SK-N-SH treated with all-trans-retinoic acid at 6 μM for 48 hours (cell line): ENCODE measurements at regions not wholly inside any gene's neighbourhood (a gene's known extent, or its start where the extent isn't known, plus 50 kb on each side); places are given as distances from the start of the nearest gene placed in this dataset.

Experiments used
- ATAC-seq: fragments of 200-7000 bp; cut with Tn5 transposase; 3 replicates; pipeline ENCODE4 v1.9.1; 2020; ENCODE audit warnings: mild to moderate bottlenecking, moderate library complexity
- ARNTL ChIP-seq: fragments of 450-650 bp; formaldehyde crosslinking; IDR thresholded peaks from 2 replicates; pipeline ENCODE4 v1.5.0; 2020; ENCODE audit warnings: low read depth, mild to moderate bottlenecking, moderate library complexity, borderline replicate concordance
- CSDC2 ChIP-seq: fragments of 250-450 bp; sonication (Bioruptor Pico); IDR thresholded peaks from 2 replicates; pipeline ENCODE4 v1.5.0; 2020; ENCODE audit warnings: mild to moderate bottlenecking, moderate library complexity
- CSRNP3 ChIP-seq: fragments of 250-450 bp; sonication (Bioruptor Pico); IDR thresholded peaks from 2 replicates; pipeline ENCODE4 v1.5.1; 2021; ENCODE audit warnings: mild to moderate bottlenecking, moderate library complexity
- ESRRG ChIP-seq: fragments of 250-450 bp; sonication (Bioruptor Pico); IDR thresholded peaks from 2 replicates; pipeline ENCODE4 v1.6.1; 2021; ENCODE audit warnings: mild to moderate bottlenecking
- GLIS3 ChIP-seq: fragments of 250-450 bp; sonication (Bioruptor Pico); IDR thresholded peaks from 2 replicates; pipeline ENCODE4 v1.5.0; 2020; ENCODE audit warnings: mild to moderate bottlenecking, moderate library complexity
- ISL1 ChIP-seq: fragments of 250-450 bp; sonication (Bioruptor Pico); IDR thresholded peaks from 2 replicates; pipeline ENCODE4 v2.1.2; 2022; ENCODE audit warnings: mild to moderate bottlenecking, moderate library complexity
- OSR1 ChIP-seq: fragments of 250-450 bp; sonication (Bioruptor Pico); IDR thresholded peaks from 2 replicates; pipeline ENCODE4 v1.8.0; 2022; ENCODE audit warnings: moderate library complexity, mild to moderate bottlenecking, inconsistent platforms
- PPARA ChIP-seq: fragments of 250-450 bp; sonication (Bioruptor Pico); IDR thresholded peaks from 2 replicates; pipeline ENCODE4 v1.5.0; 2020; ENCODE audit warnings: mild to moderate bottlenecking, borderline replicate concordance
- RARB ChIP-seq: fragments of 250-450 bp; sonication (Bioruptor Pico); IDR thresholded peaks from 2 replicates; pipeline ENCODE4 v1.8.0; 2021; ENCODE audit warnings: mild to moderate bottlenecking, moderate library complexity
- SNAI2 ChIP-seq: fragments of 250-450 bp; sonication (Bioruptor Pico); IDR thresholded peaks from 2 replicates; pipeline ENCODE4 v1.5.0; 2020; ENCODE audit warnings: mild to moderate bottlenecking, moderate library complexity
- TCF4 ChIP-seq: fragments of 250-450 bp; sonication (Bioruptor Pico); IDR thresholded peaks from 2 replicates; pipeline ENCODE4 v1.8.0; 2021; ENCODE audit warnings: mild to moderate bottlenecking, moderate library complexity, borderline replicate concordance
- TSHZ2 ChIP-seq: fragments of 250-450 bp; sonication (Bioruptor Pico); IDR thresholded peaks from 2 replicates; pipeline ENCODE4 v1.5.0; 2020; ENCODE audit warnings: mild to moderate bottlenecking, moderate library complexity
- ZC3H10 ChIP-seq: fragments of 250-450 bp; sonication (Bioruptor Pico); IDR thresholded peaks from 2 replicates; pipeline ENCODE4 v1.5.1; 2021; ENCODE audit warnings: mild to moderate bottlenecking, moderate library complexity
- ZFP3 ChIP-seq: fragments of 250-450 bp; sonication (Bioruptor Pico); IDR thresholded peaks from 2 replicates; pipeline ENCODE4 v1.5.0; 2020; ENCODE audit warnings: mild to moderate bottlenecking, moderate library complexity
- ZFP30 ChIP-seq: fragments of 450-650 bp; formaldehyde crosslinking; IDR thresholded peaks from 2 replicates; pipeline ENCODE4 v1.5.0; 2022; ENCODE audit warnings: mild to moderate bottlenecking, moderate library complexity
- ZNF565 ChIP-seq: fragments of 450-650 bp; formaldehyde crosslinking; conservative IDR thresholded peaks from 2 replicates; pipeline ENCODE4 v1.5.0; 2020; ENCODE audit warnings: low read depth, mild to moderate bottlenecking, moderate library complexity
- ZNF70 ChIP-seq: fragments of 450-650 bp; formaldehyde crosslinking; IDR thresholded peaks from 2 replicates; pipeline ENCODE4 v1.5.0; 2020; ENCODE audit warnings: mild to moderate bottlenecking, moderate library complexity
- ZNF8 ChIP-seq: fragments of 450-650 bp; formaldehyde crosslinking; IDR thresholded peaks from 2 replicates; pipeline ENCODE4 v1.5.0; 2020; ENCODE audit warnings: mild to moderate bottlenecking, moderate library complexity
- TF ChIP-seq, protein P1 (sequence below): fragments of 250-450 bp; sonication (Bioruptor Pico); IDR thresholded peaks from 2 replicates; pipeline ENCODE4 v1.8.0; 2020; ENCODE audit warnings: mild to moderate bottlenecking, moderate library complexity, borderline replicate concordance
- TF ChIP-seq, protein P2 (sequence below): fragments of 250-450 bp; sonication (Bioruptor Pico); IDR thresholded peaks from 2 replicates; pipeline ENCODE4 v1.5.1; 2020; ENCODE audit warnings: low read depth, mild to moderate bottlenecking, moderate library complexity
- TF ChIP-seq, protein P3 (sequence below): fragments of 250-450 bp; sonication (Bioruptor Pico); IDR thresholded peaks from 2 replicates; pipeline ENCODE4 v1.8.0; 2021; ENCODE audit warnings: low read depth, mild to moderate bottlenecking, moderate library complexity, borderline replicate concordance

DNA sequence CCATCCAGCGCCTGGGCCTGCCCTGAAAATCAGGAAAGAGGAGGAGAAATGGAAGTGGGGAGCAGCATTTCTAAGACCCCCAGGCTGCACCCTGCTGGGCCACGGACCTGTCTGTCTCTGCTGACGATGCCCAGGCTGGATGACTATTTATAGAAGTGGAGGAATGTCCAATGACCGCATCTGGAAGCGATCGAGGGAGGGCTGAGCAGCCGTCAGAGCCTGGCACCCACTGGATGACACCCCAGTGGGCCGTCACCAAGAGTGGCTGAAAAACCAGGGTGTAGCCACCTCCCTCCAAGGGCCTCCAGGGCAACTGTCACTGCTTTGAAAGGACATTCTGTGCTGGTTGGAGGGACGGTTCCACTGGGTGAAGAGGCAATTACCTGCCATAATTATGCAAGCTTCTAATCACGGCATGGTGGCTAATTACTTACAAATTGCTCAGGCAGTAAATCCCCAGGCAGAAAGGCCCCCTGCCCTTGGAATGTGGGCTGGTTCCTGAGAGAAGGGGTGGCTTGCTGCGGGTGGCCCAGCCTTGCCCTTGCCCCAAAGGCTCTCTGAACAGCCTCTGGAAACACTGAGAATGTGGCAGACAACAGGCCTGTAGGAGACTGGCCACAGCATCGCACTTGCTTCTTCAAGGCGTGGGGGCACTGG is 332.1 kb downstream of the C16orf95 start:
- peak; percentile 30; the same call in 2 of the 3 replicates for ATAC-seq
- TF ChIP-seq PPARA (CRISPR knock-in tag) (no peak), ZNF8 (CRISPR knock-in tag) (no peak), ARNTL (CRISPR knock-in tag) (no peak), ZFP30 (CRISPR knock-in tag) (no peak), SNAI2 (no peak), ESRRG (CRISPR knock-in tag) (no peak), ZNF70 (CRISPR knock-in tag) (no peak), GLIS3 (CRISPR knock-in tag) (no peak), ZC3H10 (no peak)
- TF ChIP-seq, protein P1, sequence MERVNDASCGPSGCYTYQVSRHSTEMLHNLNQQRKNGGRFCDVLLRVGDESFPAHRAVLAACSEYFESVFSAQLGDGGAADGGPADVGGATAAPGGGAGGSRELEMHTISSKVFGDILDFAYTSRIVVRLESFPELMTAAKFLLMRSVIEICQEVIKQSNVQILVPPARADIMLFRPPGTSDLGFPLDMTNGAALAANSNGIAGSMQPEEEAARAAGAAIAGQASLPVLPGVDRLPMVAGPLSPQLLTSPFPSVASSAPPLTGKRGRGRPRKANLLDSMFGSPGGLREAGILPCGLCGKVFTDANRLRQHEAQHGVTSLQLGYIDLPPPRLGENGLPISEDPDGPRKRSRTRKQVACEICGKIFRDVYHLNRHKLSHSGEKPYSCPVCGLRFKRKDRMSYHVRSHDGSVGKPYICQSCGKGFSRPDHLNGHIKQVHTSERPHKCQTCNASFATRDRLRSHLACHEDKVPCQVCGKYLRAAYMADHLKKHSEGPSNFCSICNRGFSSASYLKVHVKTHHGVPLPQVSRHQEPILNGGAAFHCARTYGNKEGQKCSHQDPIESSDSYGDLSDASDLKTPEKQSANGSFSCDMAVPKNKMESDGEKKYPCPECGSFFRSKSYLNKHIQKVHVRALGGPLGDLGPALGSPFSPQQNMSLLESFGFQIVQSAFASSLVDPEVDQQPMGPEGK (CRISPR knock-in tag) = no peak

DNA sequence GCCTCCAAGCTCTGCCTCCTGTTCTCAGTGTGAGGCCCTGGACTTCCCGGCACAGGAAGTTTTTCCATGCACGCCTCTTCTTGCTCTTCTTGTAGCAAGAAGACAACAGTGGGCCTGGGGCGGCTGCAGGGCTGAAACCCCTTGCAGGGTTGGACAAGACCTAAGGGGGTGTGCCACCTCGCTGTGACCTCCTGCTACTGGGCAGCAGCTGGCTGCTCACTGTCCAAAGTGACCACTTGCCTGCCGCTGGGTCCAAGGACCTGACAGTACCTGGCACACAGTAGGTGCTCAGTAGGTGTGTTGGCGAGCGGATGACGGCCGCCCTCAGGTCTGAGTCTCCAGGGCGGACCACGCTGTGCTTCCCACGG is 331.6 kb downstream of the C16orf95 start:
- no peak for TF ChIP-seq TSHZ2 (CRISPR knock-in tag)
- TF ChIP-seq SNAI2 = no peak
- TF ChIP-seq ZC3H10 = no peak
- no peak for TF ChIP-seq ISL1 (CRISPR knock-in tag)
- no peak for TF ChIP-seq CSRNP3 (CRISPR knock-in tag)
- TF ChIP-seq ESRRG (CRISPR knock-in tag) = no peak
- TF ChIP-seq ZNF8 (CRISPR knock-in tag) = no peak
- TF ChIP-seq, protein P2, sequence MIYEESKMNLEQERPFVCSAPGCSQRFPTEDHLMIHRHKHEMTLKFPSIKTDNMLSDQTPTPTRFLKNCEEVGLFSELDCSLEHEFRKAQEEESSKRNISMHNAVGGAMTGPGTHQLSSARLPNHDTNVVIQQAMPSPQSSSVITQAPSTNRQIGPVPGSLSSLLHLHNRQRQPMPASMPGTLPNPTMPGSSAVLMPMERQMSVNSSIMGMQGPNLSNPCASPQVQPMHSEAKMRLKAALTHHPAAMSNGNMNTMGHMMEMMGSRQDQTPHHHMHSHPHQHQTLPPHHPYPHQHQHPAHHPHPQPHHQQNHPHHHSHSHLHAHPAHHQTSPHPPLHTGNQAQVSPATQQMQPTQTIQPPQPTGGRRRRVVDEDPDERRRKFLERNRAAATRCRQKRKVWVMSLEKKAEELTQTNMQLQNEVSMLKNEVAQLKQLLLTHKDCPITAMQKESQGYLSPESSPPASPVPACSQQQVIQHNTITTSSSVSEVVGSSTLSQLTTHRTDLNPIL (CRISPR knock-in tag) = no peak
- no peak for TF ChIP-seq ZFP3 (CRISPR knock-in tag)
- TF ChIP-seq TCF4 = no peak
- no peak for TF ChIP-seq PPARA (CRISPR knock-in tag)
- TF ChIP-seq ZNF70 (CRISPR knock-in tag) = no peak
- TF ChIP-seq ARNTL (CRISPR knock-in tag) = no peak
- TF ChIP-seq, protein P1 (CRISPR knock-in tag) = no peak
- TF ChIP-seq ZFP30 (CRISPR knock-in tag) = no peak
- no peak for TF ChIP-seq RARB
- TF ChIP-seq CSDC2 (CRISPR knock-in tag) = no peak
- TF ChIP-seq ZNF565 = no peak
- TF ChIP-seq OSR1 (CRISPR knock-in tag) = no peak
- TF ChIP-seq, protein P3, sequence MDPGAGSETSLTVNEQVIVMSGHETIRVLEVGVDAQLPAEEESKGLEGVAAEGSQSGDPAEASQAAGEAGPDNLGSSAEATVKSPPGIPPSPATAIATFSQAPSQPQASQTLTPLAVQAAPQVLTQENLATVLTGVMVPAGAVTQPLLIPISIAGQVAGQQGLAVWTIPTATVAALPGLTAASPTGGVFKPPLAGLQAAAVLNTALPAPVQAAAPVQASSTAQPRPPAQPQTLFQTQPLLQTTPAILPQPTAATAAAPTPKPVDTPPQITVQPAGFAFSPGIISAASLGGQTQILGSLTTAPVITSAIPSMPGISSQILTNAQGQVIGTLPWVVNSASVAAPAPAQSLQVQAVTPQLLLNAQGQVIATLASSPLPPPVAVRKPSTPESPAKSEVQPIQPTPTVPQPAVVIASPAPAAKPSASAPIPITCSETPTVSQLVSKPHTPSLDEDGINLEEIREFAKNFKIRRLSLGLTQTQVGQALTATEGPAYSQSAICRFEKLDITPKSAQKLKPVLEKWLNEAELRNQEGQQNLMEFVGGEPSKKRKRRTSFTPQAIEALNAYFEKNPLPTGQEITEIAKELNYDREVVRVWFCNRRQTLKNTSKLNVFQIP (CRISPR knock-in tag) = no peak
- no peak for ATAC-seq
